A549 (cell line): ENCODE measurements at regions not wholly inside any gene's neighbourhood (a gene's known extent, or its start where the extent isn't known, plus 50 kb on each side); places are given as distances from the start of the nearest gene placed in this dataset.

Experiments used
- CTCF ChIP-seq: fragments of >200 bp; sonication (Bioruptor Twin); formaldehyde crosslinking; IDR thresholded peaks from 3 replicates; pipeline ENCODE4 v1.5.1; 2016
- HEYL ChIP-seq: fragments of 250-450 bp; sonication (Bioruptor Pico); IDR thresholded peaks from 2 replicates; pipeline ENCODE4 v1.8.0; 2021; ENCODE audit warnings: mild to moderate bottlenecking, moderate library complexity
- MYC ChIP-seq: IDR thresholded peaks from 2 replicates; pipeline ENCODE4 v1.6.1; 2012; ENCODE audit warnings: mild to moderate bottlenecking, inconsistent platforms, low read length, improper control_type of control experiment, borderline replicate concordance
- RARB ChIP-seq: fragments of 250-450 bp; sonication (Bioruptor Pico); IDR thresholded peaks from 2 replicates; pipeline ENCODE4 v1.8.0; 2021; ENCODE audit warnings: mild to moderate bottlenecking, moderate library complexity
- RCOR1 ChIP-seq: fragments of 150-350 bp; IDR thresholded peaks from 2 replicates; pipeline ENCODE4 v1.6.1; 2014; ENCODE audit warnings: antibody characterized with exemption, low read length, low read depth

- TF ChIP-seq MYC (no peak), RCOR1 (no peak), RARB (CRISPR knock-in tag) (no peak), CTCF (no peak), HEYL (CRISPR knock-in tag) (no peak)
These were observed 157.6 kb downstream of the MN1 start for GRCh38 chr22:27643907-27644306.
